AG04450 (cell line): ENCODE measurements at regions not wholly inside any gene's neighbourhood (a gene's known extent, or its start where the extent isn't known, plus 50 kb on each side); places are given as distances from the start of the nearest gene placed in this dataset.

Experiments used
- CTCF ChIA-PET: fragments of 300-600, 350-600 bp; formaldehyde crosslinking; extraction: SDS; loops from one replicate; lab custom pipeline; 2022; ENCODE audit warnings: antibody characterized with exemption, inconsistent platforms; lab: Charles Lee
- POLR2A ChIA-PET: fragments of 350-600 bp; formaldehyde crosslinking; extraction: SDS; loops from one replicate; lab custom pipeline; 2021; ENCODE audit warnings: antibody characterized with exemption, inconsistent platforms; lab: Yijun Ruan, JAX
- DNase-seq: peaks from one replicate; pipeline ENCODE4 v3.0.0-alpha.2; 2011; ENCODE audit warnings: low read depth, low spot score
- H3K27ac ChIP-seq: one replicate; pipeline ENCODE4 v1.5.1; 2012; ENCODE audit warnings: low read depth, low read length, control low read depth
- H3K27me3 ChIP-seq: one replicate; pipeline ENCODE4 v1.6.0; 2012; ENCODE audit warnings: low read length; ENCODE audit not compliant: control insufficient read depth, insufficient read depth
- H3K4me3 ChIP-seq: 2 replicates; pipeline ENCODE4 v1.5.1; 2011; ENCODE audit warnings: mild to moderate bottlenecking, low read depth, low read length, control low read depth
- H3K9me3 ChIP-seq: 2 replicates; pipeline ENCODE4 v1.5.1; 2012; ENCODE audit warnings: low read length; ENCODE audit not compliant: control insufficient read depth, insufficient read depth
- TF ChIP-seq, protein P1 (sequence below): IDR thresholded peaks from 2 replicates; pipeline ENCODE4 v1.5.1; 2011; ENCODE audit warnings: low read depth, low read length, control low read depth, inconsistent platforms

- Histone ChIP-seq H3K9me3 (peaks cover 8% of the 10 kb centered on the region; the same call in 1 of the 2 replicates), H3K4me3 (no peak overlapping the region), H3K27me3 (peaks cover 2% of the 10 kb centered on the region), H3K27ac (no peak overlapping the region)
- CTCF ChIA-PET = interaction anchor here (0.6 kb wide), 2 partner anchors 23 to 30 kb away, joined by 3 read pairs; no protein-coding TSS in a partner anchor
- no peak for DNase-seq
- POLR2A ChIA-PET = no interaction called here
- TF ChIP-seq, protein P1, sequence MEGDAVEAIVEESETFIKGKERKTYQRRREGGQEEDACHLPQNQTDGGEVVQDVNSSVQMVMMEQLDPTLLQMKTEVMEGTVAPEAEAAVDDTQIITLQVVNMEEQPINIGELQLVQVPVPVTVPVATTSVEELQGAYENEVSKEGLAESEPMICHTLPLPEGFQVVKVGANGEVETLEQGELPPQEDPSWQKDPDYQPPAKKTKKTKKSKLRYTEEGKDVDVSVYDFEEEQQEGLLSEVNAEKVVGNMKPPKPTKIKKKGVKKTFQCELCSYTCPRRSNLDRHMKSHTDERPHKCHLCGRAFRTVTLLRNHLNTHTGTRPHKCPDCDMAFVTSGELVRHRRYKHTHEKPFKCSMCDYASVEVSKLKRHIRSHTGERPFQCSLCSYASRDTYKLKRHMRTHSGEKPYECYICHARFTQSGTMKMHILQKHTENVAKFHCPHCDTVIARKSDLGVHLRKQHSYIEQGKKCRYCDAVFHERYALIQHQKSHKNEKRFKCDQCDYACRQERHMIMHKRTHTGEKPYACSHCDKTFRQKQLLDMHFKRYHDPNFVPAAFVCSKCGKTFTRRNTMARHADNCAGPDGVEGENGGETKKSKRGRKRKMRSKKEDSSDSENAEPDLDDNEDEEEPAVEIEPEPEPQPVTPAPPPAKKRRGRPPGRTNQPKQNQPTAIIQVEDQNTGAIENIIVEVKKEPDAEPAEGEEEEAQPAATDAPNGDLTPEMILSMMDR = peak; percentile 16; the same call in 1 of the 2 replicates
These were observed 178.6 kb downstream of the FGF18 start for GRCh38 chr5:171597946-171598640.

DNA sequence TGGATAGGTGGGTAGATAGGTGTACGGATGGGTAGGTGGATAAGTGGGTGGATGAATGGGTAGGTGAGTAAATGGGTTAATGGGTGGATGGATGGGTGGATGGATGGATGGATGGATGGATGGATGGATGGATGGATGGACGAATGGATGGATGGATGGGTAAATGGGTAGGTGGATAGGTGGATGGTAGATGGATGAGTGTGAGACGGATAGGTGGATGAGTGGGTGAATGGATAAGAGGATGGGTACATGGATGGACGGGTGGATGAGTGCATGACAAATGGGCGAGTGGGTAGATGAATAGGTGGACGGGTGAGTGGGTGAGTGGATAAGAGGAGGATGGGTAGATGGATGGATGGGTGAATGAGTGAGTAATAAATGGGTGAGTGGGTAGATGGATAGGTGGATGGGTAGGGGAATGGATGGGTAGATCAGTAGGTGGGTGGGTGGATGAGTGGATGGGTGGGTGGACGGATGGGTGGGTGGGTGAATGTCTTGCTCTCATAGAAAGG is 179.2 kb downstream of the FGF18 start:
- DNase-seq = no peak
- H3K27me3 ChIP-seq = peaks cover 2% of the 10 kb centered on the region
- H3K4me3 ChIP-seq = no peak overlapping the region
- CTCF ChIA-PET = no interaction called here
- POLR2A ChIA-PET = no interaction called here
- TF ChIP-seq, protein P1 = no peak
- H3K27ac ChIP-seq = no peak overlapping the region
- H3K9me3 ChIP-seq = peaks cover 8% of the 10 kb centered on the region; the same call in 1 of the 2 replicates

- CTCF ChIA-PET = no interaction called here
- H3K4me3 ChIP-seq = no peak overlapping the region
- POLR2A ChIA-PET = no interaction called here
- H3K27ac ChIP-seq = no peak overlapping the region
- peaks cover 2% of the 10 kb centered on the region for H3K27me3 ChIP-seq
- peaks cover 8% of the 10 kb centered on the region; the same call in 1 of the 2 replicates for H3K9me3 ChIP-seq
- no peak for DNase-seq
- TF ChIP-seq, protein P1 = no peak
These were observed 180.0 kb downstream of the FGF18 start for GRCh38 chr5:171599411-171599810.

DNA sequence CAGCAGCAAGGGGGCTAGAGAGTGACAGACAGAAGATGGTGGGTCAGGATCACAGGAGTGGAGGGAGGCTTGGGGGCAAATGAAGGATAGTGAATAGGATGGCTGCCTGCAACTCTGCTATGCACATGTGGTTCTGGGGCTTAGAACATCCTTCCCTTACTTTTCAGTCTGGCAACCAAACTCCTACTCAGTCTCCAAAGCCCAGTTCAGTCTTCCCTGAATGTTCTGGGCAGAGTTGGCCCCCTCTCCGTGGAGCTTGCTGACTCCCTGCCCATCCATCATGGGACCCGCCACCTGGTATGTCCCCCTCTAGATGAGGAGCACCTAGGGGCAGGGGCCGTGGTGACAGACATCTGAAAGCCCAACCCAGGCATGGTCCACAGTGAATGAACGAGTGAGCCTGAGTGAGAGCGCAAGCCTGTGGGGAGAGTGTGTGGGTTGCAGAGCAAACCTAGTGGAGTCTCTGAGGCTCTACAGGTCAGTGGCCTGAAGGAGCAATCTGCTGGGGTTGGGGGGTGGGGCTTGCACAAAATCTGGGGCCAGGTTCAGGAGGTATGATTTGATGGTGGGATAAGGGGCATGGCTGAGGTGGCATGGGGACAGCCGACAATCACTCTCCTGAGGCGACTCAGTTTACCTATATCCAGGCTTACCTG is 180.6 kb downstream of the FGF18 start:
- Histone ChIP-seq H3K27ac (no peak overlapping the region), H3K27me3 (peaks cover 2% of the 10 kb centered on the region), H3K9me3 (peaks cover 5% of the 10 kb centered on the region; the same call in 1 of the 2 replicates), H3K4me3 (no peak overlapping the region)
- ChIA-PET CTCF (no interaction called here), POLR2A (no interaction called here)
- TF ChIP-seq, protein P1 = no peak
- DNase-seq = no peak
